HEK293 (cell line): ENCODE measurements at regions not wholly inside any gene's neighbourhood (a gene's known extent, or its start where the extent isn't known, plus 50 kb on each side); places are given as distances from the start of the nearest gene placed in this dataset.

ENCODE experiments used
- EGR2 ChIP-seq: fragments of 450-650 bp; formaldehyde crosslinking; IDR thresholded peaks from 2 replicates; pipeline ENCODE4 v1.5.1; 2016; ENCODE audit warnings: low read depth, missing biosample characterization, missing genetic modification characterization
- SCRT2 ChIP-seq: fragments of 450-650 bp; formaldehyde crosslinking; IDR thresholded peaks from 2 replicates; pipeline ENCODE4 v1.5.1; 2016; ENCODE audit warnings: missing biosample characterization, missing genetic modification characterization
- SETDB1 ChIP-seq: IDR thresholded peaks from one replicate; pipeline ENCODE4 v1.6.1; 2017; ENCODE audit warnings: mild to moderate bottlenecking, low read length, moderate library complexity, mixed read lengths; ENCODE audit not compliant: insufficient read length
- TCF7L2 ChIP-seq: IDR thresholded peaks from 2 replicates; pipeline ENCODE4 v1.6.1; 2011; ENCODE audit warnings: low read depth, mild to moderate bottlenecking, inconsistent platforms, low read length, moderate library complexity, borderline replicate concordance
- YY1 ChIP-seq: fragments of 450-650 bp; formaldehyde crosslinking; IDR thresholded peaks from 2 replicates; pipeline ENCODE4 v1.5.1; 2018; ENCODE audit warnings: missing biosample characterization, missing genetic modification characterization
- ZNF133 ChIP-seq: fragments of 450-650 bp; formaldehyde crosslinking; IDR thresholded peaks from 2 replicates; pipeline ENCODE4 v1.5.1; 2016; ENCODE audit warnings: missing biosample characterization, missing genetic modification characterization
- ZNF24 ChIP-seq: fragments of 450-650 bp; formaldehyde crosslinking; IDR thresholded peaks from 2 replicates; pipeline ENCODE4 v1.5.1; 2016; ENCODE audit warnings: missing biosample characterization, missing genetic modification characterization
- ZNF274 ChIP-seq, 2 experiments: fragments of 200-500 bp in 1 of 2; fragments of 450-650 bp in 1 of 2; sonication (Bioruptor generic) in 1 of 2; formaldehyde crosslinking in 1 of 2; IDR thresholded peaks; 2 replicates each; pipeline versions ENCODE4 v1.5.1 to v1.6.1; 2014 to 2016; ENCODE audit warnings: borderline replicate concordance in 1 of 2, inconsistent platforms in 1 of 2, low read length in 1 of 2, missing biosample characterization in 1 of 2, missing genetic modification characterization in 1 of 2
- ZNF302 ChIP-seq: fragments of 450-650 bp; formaldehyde crosslinking; IDR thresholded peaks from 2 replicates; pipeline ENCODE4 v1.5.1; 2016; ENCODE audit warnings: missing biosample characterization, missing genetic modification characterization, low read depth
- ZNF335 ChIP-seq: fragments of 450-650 bp; formaldehyde crosslinking; conservative IDR thresholded peaks from 2 replicates; pipeline ENCODE4 v1.5.1; 2016; ENCODE audit warnings: missing biosample characterization, missing genetic modification characterization
- ZXDB ChIP-seq: fragments of 450-650 bp; formaldehyde crosslinking; IDR thresholded peaks from 2 replicates; pipeline ENCODE4 v1.5.1; 2016; ENCODE audit warnings: missing biosample characterization, missing genetic modification characterization
- TF ChIP-seq, protein P1 (sequence below): fragments of 450-650 bp; formaldehyde crosslinking; IDR thresholded peaks from 2 replicates; pipeline ENCODE4 v1.5.1; 2016; ENCODE audit warnings: missing biosample characterization, missing genetic modification characterization
- TF ChIP-seq, protein P2 (sequence below): fragments of 450-650 bp; formaldehyde crosslinking; IDR thresholded peaks from 2 replicates; pipeline ENCODE4 v1.5.1; 2017; ENCODE audit warnings: missing biosample characterization, missing genetic modification characterization

DNA sequence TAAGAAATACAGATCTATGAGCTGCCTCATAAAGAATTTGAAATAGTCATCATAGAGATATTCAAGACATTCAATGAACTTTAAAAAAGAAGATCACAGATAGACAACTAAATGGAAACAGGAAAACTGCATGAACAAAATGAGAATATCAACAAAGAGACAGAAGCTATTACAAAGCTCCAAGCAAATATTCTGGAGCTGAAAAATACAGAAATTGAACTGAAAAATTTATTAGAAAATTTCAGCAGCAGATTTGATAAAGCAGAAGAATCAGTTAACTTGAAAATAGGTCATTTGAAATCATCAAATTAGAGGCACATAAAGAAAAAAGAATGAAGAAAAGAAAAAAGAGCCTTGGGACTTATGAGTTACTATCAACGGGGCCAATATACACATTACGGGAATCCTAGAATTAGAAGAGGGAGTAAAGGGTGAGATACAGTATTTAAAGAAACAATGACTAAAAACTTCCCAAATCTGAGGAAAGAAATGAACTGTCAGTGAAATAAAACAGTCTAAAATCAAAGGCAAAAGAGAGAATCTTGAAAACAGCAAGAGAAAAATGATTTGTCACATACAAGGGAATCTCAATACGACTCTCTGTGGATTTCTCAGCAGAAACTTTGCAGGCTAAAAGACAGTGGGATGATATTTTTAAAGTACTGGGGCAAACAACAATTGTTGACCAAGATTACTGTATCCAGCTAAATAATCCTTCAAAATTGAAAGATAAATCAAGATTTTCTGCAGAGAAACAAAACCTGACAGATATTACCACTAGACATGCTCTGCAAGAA, 641.6 kb downstream of the ANKRD50 start:
- TF ChIP-seq ZNF24 (no peak), ZXDB (tag by site-specific recombination) (no peak), TCF7L2 (no peak), ZNF335 (tag by site-specific recombination) (no peak), YY1 (tag by site-specific recombination) (no peak), ZNF302 (tag by site-specific recombination) (no peak), ZNF274 (IDR thresholded peaks at IDR 0.05; ENCODE audit: low read length) (no peak), ZNF274 (tag by site-specific recombination; IDR thresholded peaks at IDR 0.05; ENCODE audit: borderline replicate concordance) (no peak), ZNF133 (tag by site-specific recombination) (no peak), SETDB1 (peak; percentile 94), SCRT2 (tag by site-specific recombination) (no peak), EGR2 (tag by site-specific recombination) (no peak)
- TF ChIP-seq, protein P1, sequence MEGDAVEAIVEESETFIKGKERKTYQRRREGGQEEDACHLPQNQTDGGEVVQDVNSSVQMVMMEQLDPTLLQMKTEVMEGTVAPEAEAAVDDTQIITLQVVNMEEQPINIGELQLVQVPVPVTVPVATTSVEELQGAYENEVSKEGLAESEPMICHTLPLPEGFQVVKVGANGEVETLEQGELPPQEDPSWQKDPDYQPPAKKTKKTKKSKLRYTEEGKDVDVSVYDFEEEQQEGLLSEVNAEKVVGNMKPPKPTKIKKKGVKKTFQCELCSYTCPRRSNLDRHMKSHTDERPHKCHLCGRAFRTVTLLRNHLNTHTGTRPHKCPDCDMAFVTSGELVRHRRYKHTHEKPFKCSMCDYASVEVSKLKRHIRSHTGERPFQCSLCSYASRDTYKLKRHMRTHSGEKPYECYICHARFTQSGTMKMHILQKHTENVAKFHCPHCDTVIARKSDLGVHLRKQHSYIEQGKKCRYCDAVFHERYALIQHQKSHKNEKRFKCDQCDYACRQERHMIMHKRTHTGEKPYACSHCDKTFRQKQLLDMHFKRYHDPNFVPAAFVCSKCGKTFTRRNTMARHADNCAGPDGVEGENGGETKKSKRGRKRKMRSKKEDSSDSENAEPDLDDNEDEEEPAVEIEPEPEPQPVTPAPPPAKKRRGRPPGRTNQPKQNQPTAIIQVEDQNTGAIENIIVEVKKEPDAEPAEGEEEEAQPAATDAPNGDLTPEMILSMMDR: no peak
- TF ChIP-seq, protein P2, sequence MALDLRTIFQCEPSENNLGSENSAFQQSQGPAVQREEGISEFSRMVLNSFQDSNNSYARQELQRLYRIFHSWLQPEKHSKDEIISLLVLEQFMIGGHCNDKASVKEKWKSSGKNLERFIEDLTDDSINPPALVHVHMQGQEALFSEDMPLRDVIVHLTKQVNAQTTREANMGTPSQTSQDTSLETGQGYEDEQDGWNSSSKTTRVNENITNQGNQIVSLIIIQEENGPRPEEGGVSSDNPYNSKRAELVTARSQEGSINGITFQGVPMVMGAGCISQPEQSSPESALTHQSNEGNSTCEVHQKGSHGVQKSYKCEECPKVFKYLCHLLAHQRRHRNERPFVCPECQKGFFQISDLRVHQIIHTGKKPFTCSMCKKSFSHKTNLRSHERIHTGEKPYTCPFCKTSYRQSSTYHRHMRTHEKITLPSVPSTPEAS (tag by site-specific recombination): no peak
